GM12873 (cell line): ENCODE measurements at regions not wholly inside any gene's neighbourhood (a gene's known extent, or its start where the extent isn't known, plus 50 kb on each side); places are given as distances from the start of the nearest gene placed in this dataset.

Experiments
- CTCF ChIP-seq: IDR thresholded peaks from 2 replicates; pipeline ENCODE4 v1.5.1; 2012; ENCODE audit warnings: low read depth, mild to moderate bottlenecking, moderate library complexity, low read length, control low read depth; ENCODE audit not compliant: insufficient read depth; ENCODE audit errors: missing control alignments

- TF ChIP-seq CTCF = no peak
These were observed 674.1 kb downstream of the SUCLG1 start for GRCh38 chr2:83784947-83785346.

DNA sequence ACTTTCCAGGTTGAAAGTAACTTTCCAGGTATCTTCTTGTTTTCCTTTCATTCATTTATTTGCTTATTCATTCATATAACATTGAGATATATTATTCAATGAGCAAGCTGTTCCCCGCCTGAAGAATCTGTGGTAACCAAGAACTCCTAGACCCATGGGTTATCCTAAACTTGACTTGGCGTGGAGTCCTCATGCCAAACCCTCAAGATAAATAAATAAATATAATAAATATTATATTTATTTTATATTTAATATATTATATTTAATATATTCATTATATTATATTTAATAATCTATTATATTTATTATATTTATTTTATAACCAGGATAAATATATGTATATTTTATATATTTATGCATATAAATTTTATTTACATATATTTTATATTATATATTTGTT is 674.8 kb downstream of the SUCLG1 start:
- no peak for TF ChIP-seq CTCF

DNA sequence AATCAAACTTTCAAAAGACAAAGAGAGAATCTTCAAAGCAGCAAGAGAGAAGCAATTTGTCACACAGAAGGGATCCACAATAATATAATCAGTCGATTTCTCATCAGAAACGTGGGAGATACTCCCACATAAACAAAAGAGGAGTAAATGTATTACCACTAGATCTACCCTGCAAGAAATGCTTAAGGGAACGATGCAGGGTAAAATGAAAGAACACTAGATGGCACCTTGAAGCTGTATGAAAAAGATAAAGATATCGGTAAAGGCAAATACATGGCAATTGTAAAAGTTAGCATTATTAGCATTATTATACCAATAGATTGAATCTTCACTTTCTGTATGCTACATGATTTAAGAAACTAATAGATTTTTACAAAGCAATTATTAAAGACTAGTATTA is 677.0 kb downstream of the SUCLG1 start:
- TF ChIP-seq CTCF = no peak

DNA sequence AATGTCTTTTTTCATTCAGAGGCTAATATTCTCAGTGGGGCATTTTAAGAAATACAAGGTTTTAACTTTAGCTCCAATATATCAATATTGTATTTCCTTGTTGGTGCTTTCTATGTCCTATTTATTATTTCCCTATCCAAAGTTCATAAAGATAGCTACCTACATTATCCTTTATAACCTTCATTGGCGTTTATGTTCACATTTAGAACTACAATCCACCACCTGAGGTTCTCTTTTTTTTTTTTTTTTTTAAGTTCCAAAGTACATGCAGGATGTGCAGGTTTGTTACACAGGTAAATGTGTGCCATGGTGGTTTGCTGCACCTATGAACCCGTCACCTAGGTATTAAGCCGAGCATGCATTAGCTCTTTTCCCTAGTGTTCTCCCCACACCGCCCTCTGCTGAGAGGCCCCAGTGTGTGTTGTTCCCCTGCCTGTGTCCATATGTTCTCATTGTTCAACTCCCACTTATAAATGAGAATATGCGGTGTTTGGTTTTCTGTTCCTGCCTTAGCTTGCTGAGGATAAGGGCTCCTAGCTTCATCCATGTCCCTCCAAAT is 694.6 kb downstream of the SUCLG1 start:
- no peak for TF ChIP-seq CTCF

- no peak for TF ChIP-seq CTCF
These were observed 701.8 kb downstream of the SUCLG1 start for GRCh38 chr2:83757329-83757728.

- TF ChIP-seq CTCF = no peak
These were observed 702.9 kb downstream of the SUCLG1 start for GRCh38 chr2:83756219-83756618.

DNA sequence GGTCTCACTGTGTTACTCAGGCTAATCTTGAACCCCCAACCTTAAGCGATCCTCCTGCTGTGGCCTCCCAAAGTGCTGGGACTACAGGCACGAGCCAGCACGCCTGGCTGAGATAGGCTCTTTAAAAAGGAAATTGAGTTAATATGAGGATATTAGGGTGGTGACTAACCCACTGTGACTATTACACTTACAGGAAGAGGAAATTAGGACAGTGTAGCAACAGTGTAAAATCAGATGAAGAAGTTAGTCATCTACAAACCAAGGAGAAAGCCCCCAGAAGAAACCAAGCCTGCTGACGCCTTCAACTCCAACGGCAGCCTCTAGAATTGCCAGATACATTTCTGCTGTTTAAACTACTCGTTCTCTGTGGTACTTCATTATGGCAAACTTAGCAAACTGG is 711.9 kb downstream of the SUCLG1 start:
- TF ChIP-seq CTCF = no peak

GRCh38 chr2:83744855-83745254 is 714.2 kb downstream of the SUCLG1 start:
- TF ChIP-seq CTCF = no peak
